Stimulated activated memory B cell treated with anti-CD40 and anti-IgM and Interleukin-4, amounts not matched to agents 10 μg/mL and 1 μg/mL and 100 μg/mL, for 72 hours (primary cell): ENCODE measurements at regions not wholly inside any gene's neighbourhood (a gene's known extent, or its start where the extent isn't known, plus 50 kb on each side); places are given as distances from the start of the nearest gene placed in this dataset.

Experiments
- ATAC-seq: fragments of 150-1000 bp; cut with Tn5 transposase; 2 replicates; pipeline ENCODE4 v1.10.0; 2021
- H3K27ac Mint-ChIP-seq: one replicate; pipeline ENCODE4 v1.8.0; 2022; ENCODE audit warnings: mild to moderate bottlenecking, mixed read lengths
- H3K27me3 Mint-ChIP-seq: one replicate; pipeline ENCODE4 v1.8.0; 2022; ENCODE audit warnings: mixed read lengths
- H3K36me3 Mint-ChIP-seq: one replicate; pipeline ENCODE4 v1.8.0; 2022; ENCODE audit warnings: mixed read lengths
- H3K4me1 Mint-ChIP-seq: one replicate; pipeline ENCODE4 v1.8.0; 2022; ENCODE audit warnings: mixed read lengths
- H3K4me3 Mint-ChIP-seq: one replicate; pipeline ENCODE4 v1.8.0; 2022; ENCODE audit warnings: mild to moderate bottlenecking, moderate library complexity, mixed read lengths
- H3K9me3 Mint-ChIP-seq: one replicate; pipeline ENCODE4 v1.8.0; 2022; ENCODE audit warnings: mixed read lengths

DNA sequence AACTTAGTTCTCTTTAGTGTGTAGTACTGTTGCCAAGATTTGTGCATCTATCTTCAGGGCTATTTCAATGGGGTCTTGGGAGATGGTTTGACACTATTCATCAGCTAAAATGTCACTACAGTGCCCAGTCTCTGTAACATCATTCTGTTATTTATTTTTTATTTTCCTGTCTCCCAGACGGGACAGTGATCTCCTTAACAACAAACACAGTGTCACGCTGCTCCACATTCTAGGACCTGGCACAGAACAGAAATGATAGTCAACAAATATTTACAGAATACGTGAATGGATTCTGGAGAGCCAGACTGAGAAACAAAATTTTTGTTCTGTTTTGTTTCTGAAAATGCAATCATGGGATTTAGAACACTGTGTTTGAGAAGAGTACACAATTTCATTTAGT, 937.7 kb upstream of the LRRN3 start:
- no peak for ATAC-seq

DNA sequence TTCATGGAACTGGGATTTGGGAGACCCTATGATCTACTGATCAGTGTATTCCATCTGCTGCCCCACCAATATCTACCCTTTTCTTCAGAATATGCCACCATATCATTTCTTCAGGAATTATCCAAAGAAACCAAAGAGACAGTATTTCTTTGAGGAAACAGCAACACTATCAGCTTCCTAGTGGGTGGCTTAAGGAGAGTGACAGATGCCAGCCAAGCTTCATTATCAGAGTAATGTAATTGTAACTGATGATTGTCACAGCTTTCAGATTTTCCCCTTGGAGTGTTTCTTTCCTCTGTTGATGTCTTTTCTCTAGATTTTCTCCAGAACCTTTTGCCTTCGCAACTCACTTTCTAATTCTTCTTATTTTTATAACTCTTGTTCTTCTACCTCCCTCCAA, 934.4 kb upstream of the LRRN3 start:
- H3K9me3 Mint-ChIP-seq = no peaks in the 10 kb centered on the region
- H3K27me3 Mint-ChIP-seq = no peaks in the 10 kb centered on the region
- no peaks in the 10 kb centered on the region for H3K4me1 Mint-ChIP-seq
- H3K4me3 Mint-ChIP-seq = no peak overlapping the region
- no peaks in the 10 kb centered on the region for H3K36me3 Mint-ChIP-seq
- H3K27ac Mint-ChIP-seq = no peak overlapping the region
- no peak for ATAC-seq

More for the DNA sequence above, 937.7 kb upstream of the LRRN3 start:
- no peaks in the 10 kb centered on the region for H3K27me3 Mint-ChIP-seq
- H3K36me3 Mint-ChIP-seq = no peaks in the 10 kb centered on the region
- no peaks in the 10 kb centered on the region for H3K4me1 Mint-ChIP-seq
- H3K4me3 Mint-ChIP-seq = no peak overlapping the region
- H3K9me3 Mint-ChIP-seq = no peaks in the 10 kb centered on the region
- no peak overlapping the region for H3K27ac Mint-ChIP-seq

DNA sequence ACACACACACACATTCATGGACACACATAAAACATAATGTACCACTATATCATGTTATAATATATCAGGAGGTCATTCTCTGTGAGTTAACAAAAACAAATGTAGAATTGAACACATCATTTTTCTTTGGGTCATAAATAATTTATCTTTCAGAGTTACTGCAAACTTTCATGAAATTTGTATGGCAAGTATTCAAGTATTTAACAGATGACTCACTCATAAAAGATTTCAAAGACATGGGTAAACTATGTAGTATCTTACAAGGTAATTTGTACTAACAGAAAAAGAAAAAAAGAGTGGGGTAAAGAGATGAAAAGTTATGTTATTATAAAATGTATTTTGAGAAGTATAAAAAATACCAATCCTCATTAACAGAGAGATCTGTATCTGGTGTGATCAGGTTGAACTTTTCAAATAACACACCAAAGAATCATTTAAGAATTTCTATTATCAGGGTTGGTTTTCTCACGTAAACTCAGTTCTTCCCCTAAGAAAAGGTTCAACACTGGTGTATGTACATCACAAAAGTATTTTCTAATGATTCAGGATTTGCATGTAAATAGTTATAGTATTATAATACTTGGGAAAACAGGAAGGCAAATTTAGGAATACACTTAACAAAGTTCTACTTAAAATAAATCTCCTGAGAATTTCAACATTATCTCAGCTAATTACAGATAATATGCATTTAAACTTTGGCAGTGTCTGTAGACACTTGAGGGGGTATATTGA, 933.1 kb upstream of the LRRN3 start:
- no peak for ATAC-seq
- Mint-ChIP-seq H3K27ac (no peak overlapping the region), H3K4me1 (no peaks in the 10 kb centered on the region), H3K9me3 (no peaks in the 10 kb centered on the region), H3K27me3 (no peaks in the 10 kb centered on the region), H3K4me3 (no peak overlapping the region), H3K36me3 (no peaks in the 10 kb centered on the region)

DNA sequence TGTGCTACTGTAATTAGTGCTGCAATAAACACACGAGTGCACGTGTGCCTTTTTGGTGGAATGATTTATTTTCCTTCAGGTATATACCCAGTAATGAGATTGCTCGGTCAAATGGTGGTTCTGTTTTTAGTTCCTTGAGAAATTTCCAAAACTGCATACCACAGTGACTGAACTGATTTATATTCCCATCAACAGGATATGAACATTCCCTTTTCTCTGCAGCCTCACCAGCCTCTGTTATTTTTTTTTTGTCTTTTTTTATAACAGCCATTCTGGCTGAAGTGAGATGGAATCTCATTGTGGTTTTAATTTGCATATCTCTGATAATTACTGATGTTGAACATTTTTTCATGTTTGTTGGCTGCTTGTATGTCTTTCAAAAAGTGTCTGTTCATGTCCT, 922.9 kb upstream of the LRRN3 start:
- Mint-ChIP-seq H3K9me3 (no peaks in the 10 kb centered on the region), H3K4me3 (no peak overlapping the region), H3K36me3 (no peaks in the 10 kb centered on the region), H3K4me1 (no peaks in the 10 kb centered on the region), H3K27ac (no peak overlapping the region), H3K27me3 (no peaks in the 10 kb centered on the region)
- no peak for ATAC-seq

DNA sequence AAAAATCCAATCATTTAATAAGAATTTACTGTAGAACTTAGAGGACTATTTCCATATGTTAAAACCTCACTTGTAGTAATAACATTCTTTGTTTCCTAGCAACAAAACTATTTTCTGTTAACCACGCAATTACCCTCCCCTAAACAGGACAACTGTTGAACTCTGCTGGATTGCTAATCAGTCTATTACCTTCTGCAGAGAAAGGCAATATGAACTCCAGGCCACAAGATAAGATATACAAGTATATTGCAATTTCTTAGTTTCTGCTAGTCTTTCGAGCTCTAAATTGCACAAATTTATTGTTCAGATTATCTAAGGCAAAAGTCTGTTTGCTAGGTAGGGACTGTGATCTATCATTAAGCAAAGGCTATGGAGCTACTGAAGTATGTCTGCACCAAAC, 920.1 kb upstream of the LRRN3 start:
- H3K9me3 Mint-ChIP-seq = peaks cover 2% of the 10 kb centered on the region
- H3K4me3 Mint-ChIP-seq = no peak overlapping the region
- H3K36me3 Mint-ChIP-seq = no peaks in the 10 kb centered on the region
- no peaks in the 10 kb centered on the region for H3K4me1 Mint-ChIP-seq
- H3K27me3 Mint-ChIP-seq = no peaks in the 10 kb centered on the region
- no peak overlapping the region for H3K27ac Mint-ChIP-seq
- no peak for ATAC-seq

DNA sequence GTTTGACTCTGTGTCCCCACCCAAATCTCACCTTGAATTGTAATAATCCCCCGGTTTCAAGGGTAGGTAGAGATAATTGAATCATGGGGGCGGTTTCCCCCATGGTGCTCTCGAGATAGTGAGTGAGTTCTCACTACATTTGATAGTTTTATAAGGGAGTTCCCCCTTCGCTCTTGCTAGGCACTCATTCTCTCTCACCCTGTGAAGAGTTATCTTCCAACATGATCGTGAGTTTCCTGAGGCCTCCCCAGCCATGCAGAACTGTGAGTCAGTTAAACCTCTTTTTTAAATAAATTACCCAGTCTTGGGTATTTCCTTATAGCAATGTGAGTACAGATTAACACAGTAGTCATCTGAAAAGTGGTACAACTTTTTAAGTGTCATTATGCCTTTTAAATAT, 913.5 kb upstream of the LRRN3 start:
- Mint-ChIP-seq H3K4me3 (no peak overlapping the region), H3K27ac (no peak overlapping the region), H3K36me3 (no peaks in the 10 kb centered on the region), H3K4me1 (no peaks in the 10 kb centered on the region), H3K27me3 (no peaks in the 10 kb centered on the region), H3K9me3 (peaks cover 2% of the 10 kb centered on the region)
- ATAC-seq = no peak

DNA sequence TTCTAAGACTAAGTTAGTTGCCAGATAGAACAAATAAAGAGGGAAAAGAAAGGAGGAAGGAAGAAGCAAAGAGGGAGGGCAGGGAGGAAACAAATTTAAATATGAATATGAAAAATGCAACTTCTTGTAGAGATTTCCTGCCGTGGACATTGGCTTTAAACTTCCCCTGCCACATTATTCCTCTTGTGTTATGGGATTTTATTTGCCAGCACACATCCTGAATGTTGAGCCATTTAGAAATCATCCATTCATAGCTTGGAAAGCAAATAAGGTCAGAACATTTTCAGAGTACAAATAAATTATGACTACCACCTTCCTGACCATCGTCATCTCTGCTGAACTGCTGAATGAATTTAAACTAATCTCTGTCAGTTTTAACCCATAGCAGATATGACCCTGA, 911.9 kb upstream of the LRRN3 start:
- Mint-ChIP-seq H3K4me3 (no peak overlapping the region), H3K4me1 (no peaks in the 10 kb centered on the region), H3K36me3 (no peaks in the 10 kb centered on the region), H3K9me3 (peaks cover under 1% of the 10 kb centered on the region), H3K27me3 (no peaks in the 10 kb centered on the region), H3K27ac (no peak overlapping the region)
- no peak for ATAC-seq

DNA sequence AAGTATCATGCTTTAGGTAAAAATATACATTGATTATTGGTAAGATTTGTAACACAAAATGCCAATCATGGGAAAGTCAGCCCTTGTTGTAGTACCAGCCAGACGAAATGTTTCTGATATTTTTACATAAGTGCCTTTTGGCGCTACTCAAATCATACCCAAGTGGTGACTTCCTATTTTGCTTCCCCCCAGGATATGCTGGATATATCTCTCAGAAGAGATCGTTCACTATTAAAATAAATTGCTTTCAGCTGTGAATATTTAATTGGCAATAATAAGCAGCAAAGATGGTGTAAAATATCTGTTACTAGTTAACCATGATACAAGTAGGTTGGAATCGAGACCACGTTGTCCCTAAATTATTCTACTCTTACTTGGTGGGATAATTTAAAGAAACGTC, 909.2 kb upstream of the LRRN3 start:
- no peak overlapping the region for H3K27ac Mint-ChIP-seq
- no peaks in the 10 kb centered on the region for H3K4me1 Mint-ChIP-seq
- H3K36me3 Mint-ChIP-seq = no peaks in the 10 kb centered on the region
- no peak for ATAC-seq
- H3K9me3 Mint-ChIP-seq = no peaks in the 10 kb centered on the region
- no peak overlapping the region for H3K4me3 Mint-ChIP-seq
- no peaks in the 10 kb centered on the region for H3K27me3 Mint-ChIP-seq

DNA sequence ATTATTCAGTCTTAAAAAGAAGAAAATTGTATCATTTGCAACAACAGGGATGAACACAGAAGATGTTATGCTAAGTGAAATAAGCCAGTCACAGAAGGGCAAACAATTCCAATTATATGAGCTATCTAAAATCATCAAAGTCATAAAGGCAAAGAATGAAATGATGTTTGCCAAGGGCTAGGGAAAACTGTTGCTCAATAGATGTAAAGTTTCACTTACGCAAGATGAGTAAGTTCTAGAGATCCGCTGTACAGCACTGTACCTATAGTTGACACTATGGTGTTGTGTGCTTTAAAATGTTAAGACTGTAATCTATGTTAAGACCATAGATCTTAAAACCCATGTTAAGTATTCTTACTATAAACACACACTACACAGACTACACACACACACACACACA, 904.6 kb upstream of the LRRN3 start:
- H3K27me3 Mint-ChIP-seq = no peaks in the 10 kb centered on the region
- H3K9me3 Mint-ChIP-seq = peaks cover 2% of the 10 kb centered on the region
- no peak overlapping the region for H3K27ac Mint-ChIP-seq
- no peaks in the 10 kb centered on the region for H3K4me1 Mint-ChIP-seq
- no peak for ATAC-seq
- H3K36me3 Mint-ChIP-seq = no peaks in the 10 kb centered on the region
- H3K4me3 Mint-ChIP-seq = no peak overlapping the region

DNA sequence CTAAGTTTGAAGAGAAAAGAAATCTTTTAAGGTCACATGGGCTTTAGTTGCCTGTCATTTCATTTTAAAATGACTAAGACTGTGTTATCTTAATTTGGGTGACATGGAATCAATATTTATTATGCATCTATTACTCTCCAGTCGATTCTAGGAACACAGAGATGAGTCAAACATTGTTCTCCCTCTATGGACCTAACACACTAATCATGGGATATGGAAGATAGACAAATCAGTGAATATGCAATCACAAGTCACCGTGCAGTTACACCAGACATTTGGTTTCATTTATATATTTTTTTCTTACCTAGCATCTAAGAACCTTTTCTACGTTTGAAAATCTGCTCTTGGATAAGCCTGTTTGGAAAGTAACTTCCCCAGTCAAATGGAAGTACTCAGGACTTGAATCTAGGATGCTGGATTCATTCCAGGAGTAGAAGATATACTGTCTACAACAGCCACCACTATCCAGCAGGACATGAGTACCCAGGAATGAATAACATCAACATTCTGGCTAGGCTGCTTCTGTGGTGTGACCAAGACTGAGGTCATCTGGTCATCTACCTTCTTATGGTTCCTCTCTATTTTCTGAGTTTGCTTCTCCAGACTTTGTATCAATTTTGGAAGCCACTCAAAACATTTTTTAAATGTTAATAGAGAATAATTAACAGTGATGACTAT, 902.9 kb upstream of the LRRN3 start:
- H3K27me3 Mint-ChIP-seq = no peaks in the 10 kb centered on the region
- no peaks in the 10 kb centered on the region for H3K4me1 Mint-ChIP-seq
- H3K36me3 Mint-ChIP-seq = no peaks in the 10 kb centered on the region
- peaks cover 2% of the 10 kb centered on the region for H3K9me3 Mint-ChIP-seq
- H3K4me3 Mint-ChIP-seq = no peak overlapping the region
- no peak for ATAC-seq
- no peak overlapping the region for H3K27ac Mint-ChIP-seq

DNA sequence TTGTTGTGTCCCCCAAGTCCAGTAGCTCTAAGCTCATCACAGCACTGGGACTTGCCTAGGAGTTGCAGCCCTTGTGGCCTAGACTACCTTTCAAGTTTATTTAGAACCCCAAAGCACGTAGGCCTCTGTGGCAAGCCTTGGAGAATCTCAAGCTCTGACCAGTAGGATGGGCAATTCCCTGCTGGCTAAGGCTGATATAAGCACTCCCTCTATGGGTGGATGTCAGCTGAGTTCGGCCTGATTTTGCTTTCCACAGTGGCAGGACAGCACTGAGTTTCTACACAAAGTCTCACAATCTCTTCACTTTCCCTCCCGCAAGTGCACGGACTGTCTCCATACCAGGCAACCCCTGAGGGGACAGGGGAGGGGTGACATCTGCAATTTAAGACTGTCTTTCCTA, 886.4 kb upstream of the LRRN3 start:
- no peak for ATAC-seq

DNA sequence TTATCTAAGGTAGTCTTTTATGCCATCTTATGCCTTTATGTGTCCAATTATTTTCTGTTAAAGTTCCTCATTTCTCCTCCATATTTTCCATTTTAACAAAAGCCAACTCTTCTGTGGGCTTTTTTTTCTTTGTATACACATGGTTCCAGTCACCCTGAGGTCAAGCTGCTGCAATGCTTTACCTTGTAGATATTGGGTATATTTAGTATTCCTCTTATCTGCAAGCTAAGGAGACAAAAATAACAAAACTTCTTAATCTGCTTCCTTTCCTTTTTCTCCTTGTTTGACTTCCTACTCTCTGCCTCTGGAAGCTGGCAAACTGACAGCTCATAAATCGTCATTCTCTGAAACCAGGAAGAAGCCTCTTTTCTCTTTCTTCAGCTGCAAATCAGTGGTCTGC, 885.0 kb upstream of the LRRN3 start:
- Mint-ChIP-seq H3K36me3 (no peaks in the 10 kb centered on the region), H3K4me3 (no peak overlapping the region), H3K27ac (no peak overlapping the region), H3K27me3 (no peaks in the 10 kb centered on the region), H3K9me3 (peaks cover 3% of the 10 kb centered on the region), H3K4me1 (no peaks in the 10 kb centered on the region)
- no peak for ATAC-seq

More for the DNA sequence above, 886.4 kb upstream of the LRRN3 start:
- no peaks in the 10 kb centered on the region for H3K4me1 Mint-ChIP-seq
- no peaks in the 10 kb centered on the region for H3K36me3 Mint-ChIP-seq
- H3K9me3 Mint-ChIP-seq = peaks cover 6% of the 10 kb centered on the region
- H3K27me3 Mint-ChIP-seq = no peaks in the 10 kb centered on the region
- no peak overlapping the region for H3K27ac Mint-ChIP-seq
- no peak overlapping the region for H3K4me3 Mint-ChIP-seq

DNA sequence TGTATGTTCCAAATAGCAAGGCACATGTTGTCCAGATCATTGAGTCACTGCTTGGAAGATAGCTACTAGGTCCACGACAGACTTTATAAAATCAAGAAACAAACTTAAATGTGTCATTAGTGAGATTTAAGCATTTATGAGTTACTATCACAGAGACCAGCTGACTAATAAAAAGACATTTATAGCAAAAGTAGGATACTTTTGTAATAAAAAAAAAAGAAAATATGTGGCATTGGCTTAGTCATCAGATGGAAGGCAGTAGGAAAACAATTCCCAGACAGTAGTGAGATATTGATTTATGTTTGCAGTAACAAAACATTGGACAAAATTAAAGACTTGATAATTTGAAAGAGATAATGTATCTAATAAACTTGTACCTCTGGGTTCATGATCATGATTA, 881.0 kb upstream of the LRRN3 start:
- H3K27me3 Mint-ChIP-seq = no peaks in the 10 kb centered on the region

DNA sequence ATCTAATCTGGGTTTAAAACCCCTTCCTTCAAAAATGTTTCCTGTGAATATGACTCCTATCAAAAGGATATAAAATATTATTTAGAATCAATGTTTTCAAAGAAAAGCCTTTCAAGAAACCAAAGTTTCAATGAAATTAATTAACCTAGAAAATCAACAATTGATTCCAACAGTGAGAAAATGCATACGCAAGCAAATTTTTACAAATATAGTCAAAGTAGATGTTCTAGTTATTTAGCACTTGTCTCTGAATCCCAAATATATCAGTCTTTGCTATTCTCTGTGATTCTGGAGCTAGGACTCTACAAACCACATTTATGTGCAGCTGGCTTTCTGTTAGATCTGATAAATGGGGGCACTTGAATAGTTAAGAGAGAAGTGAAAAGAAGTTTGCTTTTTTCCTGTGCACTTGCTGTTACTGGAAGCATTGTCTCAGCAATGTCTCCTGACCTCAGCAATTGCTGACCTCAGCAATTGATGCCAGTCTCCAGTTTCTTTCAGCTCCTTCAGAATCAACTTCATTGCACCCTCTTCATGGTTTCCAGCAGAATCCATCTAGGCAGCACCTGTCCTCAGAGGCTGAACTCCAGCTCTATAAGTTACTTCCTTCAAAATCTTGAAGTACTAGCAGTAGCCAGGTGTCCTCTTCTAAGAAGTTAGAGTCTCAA, 879.9 kb upstream of the LRRN3 start:
- H3K36me3 Mint-ChIP-seq = no peaks in the 10 kb centered on the region
- no peak for ATAC-seq
- peaks cover 5% of the 10 kb centered on the region for H3K9me3 Mint-ChIP-seq
- H3K27ac Mint-ChIP-seq = no peak overlapping the region
- H3K4me1 Mint-ChIP-seq = no peaks in the 10 kb centered on the region
- no peak overlapping the region for H3K4me3 Mint-ChIP-seq
- H3K27me3 Mint-ChIP-seq = no peaks in the 10 kb centered on the region

More for the DNA sequence above, 881.0 kb upstream of the LRRN3 start:
- Mint-ChIP-seq H3K4me3 (no peak overlapping the region), H3K36me3 (no peaks in the 10 kb centered on the region), H3K27ac (no peak overlapping the region), H3K9me3 (peaks cover 5% of the 10 kb centered on the region), H3K4me1 (no peaks in the 10 kb centered on the region)
- ATAC-seq = no peak

DNA sequence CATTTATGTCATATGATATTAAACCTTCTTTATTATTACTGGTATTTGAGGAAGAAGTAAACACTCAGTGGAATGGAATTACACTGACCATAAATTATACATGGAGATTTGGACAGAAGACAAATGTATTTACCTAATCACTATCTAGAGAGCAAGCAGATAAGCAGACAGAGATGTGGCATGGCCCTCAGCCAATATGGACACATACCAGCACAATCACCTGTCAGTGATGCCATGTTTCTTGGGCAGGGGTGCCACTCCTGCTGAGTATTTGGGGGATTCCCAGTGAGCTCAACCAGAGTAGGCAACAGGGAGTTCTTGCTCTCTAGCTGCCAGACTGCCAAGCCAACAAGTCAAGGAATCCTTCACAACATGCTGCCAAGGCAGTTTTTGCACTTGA, 866.3 kb upstream of the LRRN3 start:
- Mint-ChIP-seq H3K4me3 (no peak overlapping the region), H3K4me1 (no peaks in the 10 kb centered on the region), H3K27ac (no peak overlapping the region), H3K27me3 (no peaks in the 10 kb centered on the region), H3K36me3 (no peaks in the 10 kb centered on the region), H3K9me3 (no peaks in the 10 kb centered on the region)
- ATAC-seq = no peak

DNA sequence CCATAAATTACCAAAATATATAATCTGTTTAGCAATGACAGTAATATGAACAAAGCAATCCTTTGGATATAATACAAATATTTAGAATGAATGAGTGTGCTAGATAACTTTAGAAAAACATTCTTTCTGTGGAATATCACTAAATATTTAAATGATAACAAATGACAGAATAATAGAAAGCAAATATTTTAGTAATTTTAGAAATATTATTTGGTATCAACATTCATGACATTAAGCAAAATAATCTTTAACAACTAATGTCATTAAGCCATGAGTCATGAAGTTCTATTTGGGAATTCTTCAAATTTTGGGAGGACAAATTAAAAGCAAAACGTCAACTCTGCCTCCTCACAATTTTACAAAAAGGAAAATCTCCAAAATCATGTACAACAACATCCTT, 844.8 kb upstream of the LRRN3 start:
- Mint-ChIP-seq H3K36me3 (no peaks in the 10 kb centered on the region), H3K27me3 (no peaks in the 10 kb centered on the region), H3K4me3 (no peak overlapping the region), H3K4me1 (no peaks in the 10 kb centered on the region), H3K27ac (no peak overlapping the region), H3K9me3 (peaks cover 3% of the 10 kb centered on the region)
- no peak for ATAC-seq
